M059J (cell line): ENCODE measurements at regions not wholly inside any gene's neighbourhood (a gene's known extent, or its start where the extent isn't known, plus 50 kb on each side); places are given as distances from the start of the nearest gene placed in this dataset.
"Not testable (repeated sequence)": the region's sequence is repeated elsewhere in the genome, so short reads cannot be mapped to it uniquely, and the experiment has no call there.

Experiments used
- DNase-seq: peaks from one replicate; pipeline ENCODE4 v3.0.0-alpha.2; 2012; ENCODE audit warnings: low read depth

GRCh38 chr6:154602296-154602695, 91.8 kb upstream of the CNKSR3 start:
- peak; percentile 69 for DNase-seq

GRCh38 chr6:154602708-154603107, 92.2 kb upstream of the CNKSR3 start:
- peak; percentile 60 for DNase-seq

- no peak for DNase-seq
Observed at GRCh38 chr6:154604119-154604518, 93.6 kb upstream of the CNKSR3 start.

- DNase-seq, result peak; percentile 84
Observed at GRCh38 chr6:154605178-154605881, 94.8 kb upstream of the CNKSR3 start.

- no peak for DNase-seq
Observed at GRCh38 chr6:154605882-154606370, 95.4 kb upstream of the CNKSR3 start.

GRCh38 chr6:154606457-154606856, 96.0 kb upstream of the CNKSR3 start:
- no peak for DNase-seq

- DNase-seq, result no peak
Observed at GRCh38 chr6:154606860-154607259, 96.4 kb upstream of the CNKSR3 start.

GRCh38 chr6:154611241-154611640, 100.8 kb upstream of the CNKSR3 start:
- DNase-seq, result no peak

GRCh38 chr6:154611847-154612246, 101.4 kb upstream of the CNKSR3 start:
- DNase-seq, result no peak

GRCh38 chr6:154613137-154613676, 102.7 kb upstream of the CNKSR3 start:
- peak; percentile 96 for DNase-seq

GRCh38 chr6:154614101-154614500, 103.6 kb upstream of the CNKSR3 start:
- DNase-seq, result peak; percentile 57

GRCh38 chr6:154614641-154615040, 104.2 kb upstream of the CNKSR3 start:
- no peak for DNase-seq

- peak; percentile 95 for DNase-seq
Observed at GRCh38 chr6:154615483-154616025, 105.1 kb upstream of the CNKSR3 start.

GRCh38 chr6:154617175-154617574, 106.7 kb upstream of the CNKSR3 start:
- DNase-seq, result no peak

- DNase-seq, result no peak
Observed at GRCh38 chr6:154619146-154619545, 108.7 kb upstream of the CNKSR3 start.

- no peak for DNase-seq
Observed at GRCh38 chr6:154621686-154622085, 111.2 kb upstream of the CNKSR3 start.

GRCh38 chr6:154622618-154623336, 110.4 kb upstream of the SCAF8 start:
- no peak for DNase-seq

- no peak for DNase-seq
Observed at GRCh38 chr6:154623391-154623790, 109.8 kb upstream of the SCAF8 start.

- DNase-seq, result no peak
Observed at GRCh38 chr6:154624038-154624599, 109.1 kb upstream of the SCAF8 start.

- not testable (repeated sequence) for DNase-seq
Observed at GRCh38 chr6:154624727-154625126, 108.5 kb upstream of the SCAF8 start.

GRCh38 chr6:154625721-154626120, 107.5 kb upstream of the SCAF8 start:
- DNase-seq, result no peak

- DNase-seq, result no peak
Observed at GRCh38 chr6:154629127-154629526, 104.1 kb upstream of the SCAF8 start.
